ENCODE measurements at regions not wholly inside any gene's neighbourhood (a gene's known extent, or its start where the extent isn't known, plus 50 kb on each side); places are given as distances from the start of the nearest gene placed in this dataset.

DNA sequence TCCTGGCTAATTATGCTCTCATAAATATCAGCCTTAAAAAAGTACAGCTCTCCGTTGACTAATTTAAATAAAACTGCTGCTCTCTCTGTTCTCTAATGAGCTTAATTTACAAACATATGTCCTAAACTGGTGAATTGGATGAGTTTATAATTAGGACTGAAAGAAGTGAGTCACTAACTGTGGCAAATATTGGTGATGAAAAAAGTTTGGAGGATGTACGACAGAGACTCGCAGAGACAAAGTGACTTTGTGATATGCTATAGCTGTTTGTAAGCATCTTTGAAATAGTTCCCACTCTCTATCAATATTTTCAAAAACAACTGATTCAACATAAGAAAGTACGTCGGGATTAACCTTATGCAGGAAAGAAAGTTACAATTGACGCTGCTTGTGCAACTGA is 138.9 kb upstream of the TMEFF2 start:
- H3K36me3 Mint-ChIP-seq: no peaks in the 10 kb centered on the region
- no peaks in the 10 kb centered on the region for H3K27me3 Mint-ChIP-seq
- H3K4me3 Mint-ChIP-seq: no peak overlapping the region
- no peak overlapping the region for H3K27ac Mint-ChIP-seq
- DNase-seq (no peak), ATAC-seq (replicated peaks) (no peak)
- H3K9me3 Mint-ChIP-seq: no peaks in the 10 kb centered on the region
- H3K4me1 Mint-ChIP-seq: no peaks in the 10 kb centered on the region

DNA sequence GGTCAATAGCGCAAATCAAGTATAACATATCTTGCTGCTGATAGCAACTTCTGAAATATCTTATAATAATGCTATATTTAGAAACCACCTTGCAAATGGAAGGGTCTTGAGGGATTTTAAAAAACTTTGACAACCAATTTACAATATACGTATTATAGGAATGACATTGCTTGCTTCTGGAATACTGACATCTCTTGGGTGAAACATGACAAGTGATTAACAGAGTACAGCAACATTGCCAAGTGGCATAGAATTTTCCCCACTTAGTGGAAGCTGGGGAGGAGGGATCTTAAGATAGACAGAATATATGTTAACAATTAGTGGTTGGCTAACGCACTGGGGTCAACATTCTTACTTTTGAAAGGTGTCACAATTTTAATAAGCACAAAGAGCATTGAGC is 133.6 kb upstream of the TMEFF2 start:
- H3K36me3 Mint-ChIP-seq: no peaks in the 10 kb centered on the region
- H3K4me1 Mint-ChIP-seq: peaks cover 5 to 20% of the 10 kb centered on the region in 2 donors
- H3K4me3 Mint-ChIP-seq: no peak overlapping the region
- no peaks in the 10 kb centered on the region for H3K9me3 Mint-ChIP-seq
- DNase-seq (no peak), ATAC-seq (replicated peaks) (no peak)
- H3K27me3 Mint-ChIP-seq: no peaks in the 10 kb centered on the region
- no peak overlapping the region for H3K27ac Mint-ChIP-seq

DNA sequence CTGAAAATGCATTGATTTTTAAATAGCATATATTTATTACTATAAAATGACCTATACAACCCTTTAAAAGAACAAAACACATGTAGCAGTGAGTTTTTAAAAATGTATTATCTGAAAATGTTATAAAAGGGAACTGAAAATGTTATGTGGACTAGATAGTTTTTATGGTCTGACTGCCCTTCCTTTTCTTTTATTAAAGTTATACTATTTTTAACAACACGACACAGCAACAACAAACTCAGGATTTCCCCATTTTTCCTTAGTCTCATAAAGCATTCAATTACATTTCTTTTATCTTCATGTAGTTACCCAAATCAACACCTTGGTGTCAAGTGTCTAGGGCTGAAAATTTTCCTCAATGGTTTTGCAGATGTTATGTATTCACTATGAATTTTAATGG is 132.8 kb upstream of the TMEFF2 start:
- Mint-ChIP-seq H3K9me3 (no peaks in the 10 kb centered on the region), H3K36me3 (no peaks in the 10 kb centered on the region), H3K4me3 (peak overlapping the region; percentile 36 to 39), H3K27ac (no peak overlapping the region), H3K4me1 (peaks cover 5 to 20% of the 10 kb centered on the region in 2 donors), H3K27me3 (no peaks in the 10 kb centered on the region)
- no peak for DNase-seq
- ATAC-seq (replicated peaks): peak; percentile 39 to 51

DNA sequence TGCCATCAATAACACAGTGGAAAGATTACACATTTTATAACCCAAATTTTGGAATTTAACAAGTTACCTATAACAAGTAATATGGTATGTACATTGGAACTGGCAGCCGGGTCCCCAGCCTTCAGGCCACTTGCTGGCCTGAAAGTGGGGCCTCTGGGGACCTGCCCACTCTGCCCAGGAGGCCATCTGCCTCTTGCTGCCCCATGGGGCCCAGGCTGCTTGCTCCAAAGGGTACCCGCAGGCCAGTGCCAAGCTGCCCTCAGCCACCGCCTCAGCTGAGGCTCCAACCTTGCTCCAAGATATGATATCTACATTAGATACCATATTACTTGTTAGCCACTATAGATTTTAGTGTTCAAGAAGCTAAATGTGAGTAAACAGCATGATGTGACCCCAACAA is 120.8 kb upstream of the TMEFF2 start:
- Mint-ChIP-seq H3K27ac (no peak overlapping the region), H3K27me3 (no peaks in the 10 kb centered on the region), H3K4me3 (no peak overlapping the region), H3K36me3 (no peaks in the 10 kb centered on the region), H3K4me1 (peaks cover 4 to 6% of the 10 kb centered on the region in 2 donors), H3K9me3 (peaks cover 0 to 3% of the 10 kb centered on the region in 2 donors)
- DNase-seq (no peak), ATAC-seq (replicated peaks) (no peak)

DNA sequence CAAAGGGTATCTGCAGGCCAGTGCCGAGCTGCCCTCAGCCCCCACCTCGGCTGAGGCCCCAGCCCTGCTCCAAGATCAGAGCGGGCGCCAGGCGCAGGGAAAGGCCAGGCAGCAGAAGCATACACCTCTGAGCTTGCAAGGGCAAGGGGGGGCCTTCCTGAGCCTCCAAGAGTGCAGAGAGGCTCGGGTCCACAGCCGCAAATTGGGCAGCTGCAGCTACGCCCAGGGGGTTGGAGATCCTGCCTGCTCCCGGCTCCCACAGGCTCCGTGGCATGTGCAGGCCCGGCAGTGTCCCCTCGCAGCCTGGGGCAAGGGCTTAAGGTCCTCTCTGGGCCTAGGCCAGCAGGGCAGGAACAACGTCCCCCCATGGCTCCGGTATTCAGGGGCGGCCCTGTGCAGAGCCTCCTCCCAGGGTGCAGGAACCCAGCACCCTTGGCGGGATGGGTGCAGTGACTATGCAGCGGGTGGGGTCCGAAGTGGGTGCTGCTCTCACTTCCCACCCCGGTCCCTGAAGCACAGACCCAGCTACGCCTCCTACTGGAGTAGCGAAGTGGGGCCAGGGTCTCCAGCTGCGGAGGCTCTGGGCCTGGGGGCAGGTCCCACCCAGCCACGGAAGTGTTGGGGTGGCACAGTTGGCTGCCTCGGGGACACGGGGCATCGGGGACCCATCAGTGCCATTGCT is 120.2 kb upstream of the TMEFF2 start:
- peaks cover 0 to 3% of the 10 kb centered on the region in 2 donors for H3K9me3 Mint-ChIP-seq
- peaks cover 4 to 6% of the 10 kb centered on the region in 2 donors for H3K4me1 Mint-ChIP-seq
- no peaks in the 10 kb centered on the region for H3K27me3 Mint-ChIP-seq
- no peak for ATAC-seq (replicated peaks)
- DNase-seq: no peak
- H3K27ac Mint-ChIP-seq: no peak overlapping the region
- no peak overlapping the region for H3K4me3 Mint-ChIP-seq
- H3K36me3 Mint-ChIP-seq: no peaks in the 10 kb centered on the region

DNA sequence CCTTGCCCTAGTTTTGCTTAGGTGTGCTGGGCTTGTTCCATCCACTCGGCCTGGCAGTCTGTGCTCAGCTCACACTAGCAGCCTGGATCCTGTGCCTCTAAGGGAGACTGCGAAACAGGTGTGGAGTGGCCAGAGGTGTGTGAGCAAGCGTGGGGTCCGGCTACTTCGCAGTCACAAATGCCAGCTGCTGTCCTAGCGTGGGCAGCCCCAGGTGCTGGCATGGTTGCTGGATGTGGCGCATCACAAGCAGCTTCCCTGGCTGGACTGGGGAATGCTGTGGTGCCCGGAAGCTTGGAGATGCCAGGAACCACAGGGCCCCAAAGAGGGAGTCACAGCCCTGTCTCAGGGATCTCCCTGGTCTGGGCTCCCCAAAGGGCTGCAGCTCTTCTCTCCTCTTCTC is 119.0 kb upstream of the TMEFF2 start:
- DNase-seq (no peak), ATAC-seq (replicated peaks) (no peak)
- H3K4me3 Mint-ChIP-seq: no peak overlapping the region
- H3K4me1 Mint-ChIP-seq: peaks cover 4 to 6% of the 10 kb centered on the region in 2 donors
- H3K36me3 Mint-ChIP-seq: no peaks in the 10 kb centered on the region
- no peaks in the 10 kb centered on the region for H3K27me3 Mint-ChIP-seq
- peaks cover 0 to 3% of the 10 kb centered on the region in 2 donors for H3K9me3 Mint-ChIP-seq
- no peak overlapping the region for H3K27ac Mint-ChIP-seq

DNA sequence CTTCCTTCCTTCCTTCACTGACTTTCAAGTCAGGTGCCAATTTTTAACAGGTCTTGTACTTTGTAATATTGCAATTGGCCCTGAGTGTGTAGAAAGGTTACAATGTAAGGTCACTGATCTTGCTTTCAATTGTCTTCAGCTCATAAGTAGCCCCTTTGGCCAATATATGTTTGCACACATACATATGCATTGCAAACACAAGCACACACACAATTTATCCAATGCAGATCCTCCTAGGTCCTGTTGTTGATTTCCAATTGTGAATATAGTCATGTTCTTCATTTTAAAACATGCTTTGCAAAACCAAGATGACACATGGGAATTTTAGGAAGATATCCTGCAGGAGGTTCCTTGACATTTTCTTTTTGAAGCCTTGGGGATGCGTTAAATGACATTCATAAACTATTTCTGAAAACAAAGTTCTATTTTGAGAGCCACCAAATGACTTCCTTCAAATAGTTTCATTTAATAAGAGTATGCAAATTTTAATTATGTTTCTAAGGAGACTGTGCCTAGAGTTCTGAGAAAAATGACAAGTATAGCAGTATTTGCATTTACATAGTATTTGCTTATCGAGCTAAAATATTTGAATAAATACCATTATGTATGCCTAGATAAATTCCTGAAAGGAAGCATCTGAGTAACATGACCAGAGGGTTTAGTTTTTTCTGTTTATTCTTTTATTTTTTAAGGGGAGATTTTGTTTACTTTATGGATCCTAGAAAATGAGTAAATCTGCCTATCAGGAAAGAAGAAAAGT is 117.1 kb upstream of the TMEFF2 start:
- Mint-ChIP-seq H3K27me3 (no peaks in the 10 kb centered on the region), H3K9me3 (peaks cover 0 to 3% of the 10 kb centered on the region in 2 donors), H3K36me3 (no peaks in the 10 kb centered on the region), H3K27ac (no peak overlapping the region), H3K4me1 (peaks cover 4 to 6% of the 10 kb centered on the region in 2 donors), H3K4me3 (no peak overlapping the region)
- DNase-seq: no peak
- ATAC-seq (replicated peaks): no peak

DNA sequence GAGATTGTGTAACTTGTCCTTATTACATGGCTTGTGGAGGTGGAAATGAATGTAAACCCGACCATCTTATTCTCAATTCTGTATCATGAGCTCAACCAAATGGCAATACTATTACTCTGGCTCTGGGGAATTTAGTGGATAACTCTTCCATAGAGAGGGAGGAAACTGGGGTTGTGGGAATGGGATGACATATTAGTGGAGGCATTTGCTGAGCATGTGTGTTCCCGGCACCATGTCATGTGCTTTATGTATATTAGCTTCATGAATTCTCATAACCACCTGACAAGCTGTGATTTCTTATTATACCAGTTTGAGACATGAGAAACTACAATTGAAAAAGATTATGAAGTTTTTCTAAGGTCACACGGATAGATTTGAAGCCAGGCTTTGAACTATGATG is 112.8 kb upstream of the TMEFF2 start:
- peaks cover 0 to 3% of the 10 kb centered on the region in 2 donors for H3K9me3 Mint-ChIP-seq
- no peaks in the 10 kb centered on the region for H3K36me3 Mint-ChIP-seq

DNA sequence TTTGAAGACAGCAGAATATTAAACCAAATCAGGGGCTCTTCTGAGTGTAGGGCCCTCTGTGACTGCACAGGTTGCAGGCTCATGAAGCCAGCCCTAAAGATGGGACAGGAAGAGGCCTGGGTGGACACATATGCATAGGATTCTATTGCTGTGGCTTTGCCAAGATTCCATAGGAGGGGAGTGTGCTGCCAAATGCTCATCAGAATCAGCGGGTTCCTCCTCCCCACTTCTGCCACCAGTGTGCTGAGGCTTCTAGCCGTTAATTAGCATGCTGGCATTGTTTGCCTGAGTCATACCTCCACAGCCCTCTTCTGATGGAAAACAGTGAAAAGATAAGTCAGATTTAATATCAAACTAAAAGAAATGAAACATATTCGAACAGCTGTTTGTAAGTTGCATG is 103.9 kb upstream of the TMEFF2 start:
- no peaks in the 10 kb centered on the region for H3K4me1 Mint-ChIP-seq
- no peak overlapping the region for H3K27ac Mint-ChIP-seq
- ATAC-seq (replicated peaks): no peak
- no peaks in the 10 kb centered on the region for H3K27me3 Mint-ChIP-seq
- DNase-seq: no peak
- H3K9me3 Mint-ChIP-seq: no peaks in the 10 kb centered on the region
- no peaks in the 10 kb centered on the region for H3K36me3 Mint-ChIP-seq
- no peak overlapping the region for H3K4me3 Mint-ChIP-seq

More for the DNA sequence above, 112.8 kb upstream of the TMEFF2 start:
- no peak for DNase-seq
- Mint-ChIP-seq H3K27me3 (no peaks in the 10 kb centered on the region), H3K4me3 (no peak overlapping the region), H3K27ac (no peak overlapping the region), H3K4me1 (peaks cover 4 to 6% of the 10 kb centered on the region in 2 donors)
- ATAC-seq (replicated peaks): no peak

DNA sequence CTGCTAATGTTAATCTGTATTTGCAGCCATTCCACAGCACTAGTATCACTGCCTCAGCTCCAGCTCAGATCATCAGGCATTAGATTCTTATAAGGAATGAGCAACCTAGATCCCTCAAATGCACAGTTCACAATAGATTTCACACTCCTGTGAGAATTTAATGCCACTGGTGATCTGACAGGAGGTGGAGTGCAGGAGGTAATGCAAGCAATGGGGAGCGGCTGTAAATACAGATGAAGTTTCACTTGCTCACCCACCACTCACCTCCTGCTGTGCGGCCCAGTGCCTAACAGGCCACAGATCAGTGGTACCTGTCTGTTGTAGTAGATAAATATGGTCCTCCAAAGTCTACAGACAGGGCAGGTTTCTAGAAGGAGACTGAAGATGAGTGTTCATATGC is 97.7 kb upstream of the TMEFF2 start:
- Mint-ChIP-seq H3K4me3 (no peak overlapping the region), H3K36me3 (no peaks in the 10 kb centered on the region), H3K27me3 (no peaks in the 10 kb centered on the region), H3K9me3 (no peaks in the 10 kb centered on the region), H3K4me1 (no peaks in the 10 kb centered on the region), H3K27ac (no peak overlapping the region)
- no peak for ATAC-seq (replicated peaks)
- no peak for DNase-seq

DNA sequence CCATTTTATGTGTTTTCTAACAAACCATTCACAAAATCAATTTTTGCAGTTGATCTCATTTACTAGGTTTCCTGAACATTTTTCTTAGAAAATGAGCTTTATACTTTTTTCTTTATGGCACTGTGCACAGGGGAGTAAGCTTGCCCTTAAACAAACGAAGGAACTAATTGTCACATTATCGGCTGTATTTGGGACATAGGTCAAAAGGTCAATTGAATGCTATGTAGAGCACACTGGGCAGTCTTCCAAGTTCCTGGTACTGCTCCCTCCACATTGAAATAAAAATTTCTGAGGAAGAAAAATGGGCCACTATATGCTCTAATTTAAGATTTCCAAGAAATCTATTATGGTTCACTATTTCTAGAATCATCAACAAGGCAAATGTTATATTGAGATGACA is 93.6 kb upstream of the TMEFF2 start:
- no peak overlapping the region for H3K27ac Mint-ChIP-seq

DNA sequence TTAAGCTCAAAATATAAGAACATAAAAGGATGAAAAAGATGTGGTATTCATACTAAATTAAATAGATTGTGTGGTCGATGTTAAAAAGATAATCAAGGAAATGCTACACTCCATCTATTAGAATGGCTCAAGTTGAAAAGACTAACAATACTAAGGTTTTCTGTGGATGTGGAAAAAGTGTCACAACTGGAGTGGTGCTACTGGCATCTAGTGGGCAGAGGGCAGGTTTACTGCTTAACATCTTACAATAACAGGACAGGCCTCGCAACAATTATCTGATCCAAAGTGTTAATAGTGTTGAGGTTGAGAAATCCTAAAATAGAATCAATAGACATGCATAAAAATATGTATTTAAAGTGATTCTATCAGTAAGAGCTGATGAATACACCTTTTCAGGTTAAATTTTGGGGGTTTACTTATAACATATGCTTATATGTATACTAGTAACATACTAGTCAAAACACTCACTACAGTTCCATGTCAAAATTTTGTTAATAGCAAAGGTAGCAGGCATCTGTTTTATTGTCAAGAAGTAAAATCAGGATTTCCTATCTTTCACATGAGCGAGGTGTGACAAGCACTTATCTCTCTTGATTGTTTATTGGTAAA is 91.5 kb upstream of the TMEFF2 start:
- ATAC-seq (replicated peaks): no peak
- Mint-ChIP-seq H3K36me3 (no peaks in the 10 kb centered on the region), H3K9me3 (no peaks in the 10 kb centered on the region), H3K27ac (no peak overlapping the region), H3K27me3 (no peaks in the 10 kb centered on the region), H3K4me1 (no peaks in the 10 kb centered on the region), H3K4me3 (no peak overlapping the region)
- no peak for DNase-seq

More for the DNA sequence above, 93.6 kb upstream of the TMEFF2 start:
- H3K4me3 Mint-ChIP-seq: no peak overlapping the region
- no peaks in the 10 kb centered on the region for H3K9me3 Mint-ChIP-seq
- H3K36me3 Mint-ChIP-seq: no peaks in the 10 kb centered on the region
- H3K27me3 Mint-ChIP-seq: no peaks in the 10 kb centered on the region
- no peak for DNase-seq
- ATAC-seq (replicated peaks): no peak
- no peaks in the 10 kb centered on the region for H3K4me1 Mint-ChIP-seq

DNA sequence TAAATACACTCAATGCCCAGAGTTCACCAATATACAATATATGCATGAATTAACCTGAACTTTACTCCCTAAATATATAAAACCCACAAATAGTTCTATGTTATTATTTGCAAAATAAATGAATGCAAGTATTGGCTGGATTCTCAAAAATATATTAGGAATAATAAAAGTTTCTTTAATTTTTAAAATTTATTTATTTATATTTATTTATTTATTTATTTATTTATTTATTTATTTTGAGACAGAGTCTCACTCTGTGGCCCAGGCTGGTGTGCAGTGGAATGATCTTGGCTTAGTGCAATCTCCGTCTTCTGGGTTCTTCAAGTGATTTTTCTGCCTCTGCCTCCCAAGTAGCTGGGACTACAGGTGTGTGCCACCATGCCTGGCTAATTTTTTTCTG is 88.7 kb upstream of the TMEFF2 start:
- DNase-seq: no peak
- H3K27me3 Mint-ChIP-seq: no peaks in the 10 kb centered on the region
- no peaks in the 10 kb centered on the region for H3K4me1 Mint-ChIP-seq
- ATAC-seq (replicated peaks): no peak
- no peaks in the 10 kb centered on the region for H3K36me3 Mint-ChIP-seq
- H3K27ac Mint-ChIP-seq: no peak overlapping the region
- no peaks in the 10 kb centered on the region for H3K9me3 Mint-ChIP-seq
- H3K4me3 Mint-ChIP-seq: no peak overlapping the region

DNA sequence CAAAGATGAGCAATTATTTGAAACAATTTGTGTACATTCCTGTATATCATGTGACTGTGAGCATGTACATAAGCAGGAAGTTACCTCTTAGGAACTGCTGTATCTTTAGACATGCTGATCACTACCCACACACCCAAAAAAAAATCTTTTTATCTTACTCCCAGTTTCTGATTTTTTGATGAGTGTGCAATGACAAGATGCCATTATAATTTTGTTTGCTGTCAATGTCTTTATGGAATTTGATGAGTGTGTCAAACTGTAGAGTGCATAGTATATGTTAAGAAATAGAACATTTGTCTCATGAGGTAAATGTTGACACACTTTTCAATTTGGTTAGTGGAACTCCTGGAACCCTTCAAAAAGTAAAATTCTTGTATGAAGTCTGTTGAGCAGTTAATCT is 84.0 kb upstream of the TMEFF2 start:
- Mint-ChIP-seq H3K9me3 (no peaks in the 10 kb centered on the region), H3K36me3 (no peaks in the 10 kb centered on the region), H3K27ac (no peak overlapping the region), H3K27me3 (no peaks in the 10 kb centered on the region), H3K4me3 (no peak overlapping the region), H3K4me1 (peaks cover 7 to 13% of the 10 kb centered on the region in 2 donors)
- ATAC-seq (replicated peaks): no peak
- DNase-seq: no peak
